Type B pancreatic cell (in vitro differentiated cells): ENCODE measurements at regions not wholly inside any gene's neighbourhood (a gene's known extent, or its start where the extent isn't known, plus 50 kb on each side); places are given as distances from the start of the nearest gene placed in this dataset.
"Not testable (repeated sequence)": the region's sequence is repeated elsewhere in the genome, so short reads cannot be mapped to it uniquely, and the experiment has no call there.

Experiments
- DNase-seq: peaks from one replicate; pipeline ENCODE4 v3.0.0; 2021; ENCODE audit warnings: mixed read lengths; ENCODE audit not compliant: unreplicated experiment; ENCODE audit errors: extremely low spot score
- H3K27ac Mint-ChIP-seq: 2 replicates; pipeline ENCODE4 v1.8.0; 2021; ENCODE audit warnings: mild to moderate bottlenecking, mixed read lengths
- H3K27me3 Mint-ChIP-seq: 2 replicates; pipeline ENCODE4 v1.8.0; 2021; ENCODE audit warnings: mixed read lengths
- H3K36me3 Mint-ChIP-seq: 2 replicates; pipeline ENCODE4 v1.8.0; 2021; ENCODE audit warnings: mixed read lengths
- H3K4me1 Mint-ChIP-seq: one replicate; pipeline ENCODE4 v1.8.0; 2021; ENCODE audit warnings: mixed read lengths; ENCODE audit not compliant: unreplicated experiment
- H3K4me3 Mint-ChIP-seq: 2 replicates; pipeline ENCODE4 v1.8.0; 2021; ENCODE audit warnings: mild to moderate bottlenecking, mixed read lengths
- H3K9me3 Mint-ChIP-seq: 2 replicates; pipeline ENCODE4 v1.8.0; 2021; ENCODE audit warnings: mixed read lengths
- TF ChIP-seq, protein P1 (sequence below): fragments of 200-600 bp; sonication (generic); conservative IDR thresholded peaks from 2 replicates; pipeline ENCODE4 v1.5.0; 2021; ENCODE audit warnings: antibody characterized with exemption, mild to moderate bottlenecking

DNA sequence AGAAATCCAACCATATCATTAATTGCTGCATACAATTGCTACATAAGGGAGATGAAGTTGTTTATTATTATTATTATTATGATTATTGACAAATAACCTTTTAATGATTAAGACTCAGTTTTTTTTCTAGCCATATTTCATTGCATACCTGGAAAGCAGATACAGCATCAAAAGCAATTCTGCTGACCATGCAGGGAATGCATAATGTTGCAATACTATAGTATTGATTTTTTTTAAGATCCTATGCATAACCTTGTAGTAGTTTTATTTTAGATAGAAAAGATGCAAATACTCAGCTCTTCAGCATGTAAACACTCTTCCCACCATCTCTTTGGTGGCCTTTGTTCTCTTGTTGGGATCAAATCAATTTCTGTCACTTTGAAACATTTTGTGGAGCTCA is 300.9 kb upstream of the MAP3K7 start:
- H3K27me3 Mint-ChIP-seq: peaks cover 9% of the 10 kb centered on the region
- H3K4me3 Mint-ChIP-seq: no peak overlapping the region
- no peak overlapping the region for H3K27ac Mint-ChIP-seq
- H3K36me3 Mint-ChIP-seq: no peaks in the 10 kb centered on the region
- H3K9me3 Mint-ChIP-seq: peaks cover 25% of the 10 kb centered on the region
- TF ChIP-seq, protein P1, sequence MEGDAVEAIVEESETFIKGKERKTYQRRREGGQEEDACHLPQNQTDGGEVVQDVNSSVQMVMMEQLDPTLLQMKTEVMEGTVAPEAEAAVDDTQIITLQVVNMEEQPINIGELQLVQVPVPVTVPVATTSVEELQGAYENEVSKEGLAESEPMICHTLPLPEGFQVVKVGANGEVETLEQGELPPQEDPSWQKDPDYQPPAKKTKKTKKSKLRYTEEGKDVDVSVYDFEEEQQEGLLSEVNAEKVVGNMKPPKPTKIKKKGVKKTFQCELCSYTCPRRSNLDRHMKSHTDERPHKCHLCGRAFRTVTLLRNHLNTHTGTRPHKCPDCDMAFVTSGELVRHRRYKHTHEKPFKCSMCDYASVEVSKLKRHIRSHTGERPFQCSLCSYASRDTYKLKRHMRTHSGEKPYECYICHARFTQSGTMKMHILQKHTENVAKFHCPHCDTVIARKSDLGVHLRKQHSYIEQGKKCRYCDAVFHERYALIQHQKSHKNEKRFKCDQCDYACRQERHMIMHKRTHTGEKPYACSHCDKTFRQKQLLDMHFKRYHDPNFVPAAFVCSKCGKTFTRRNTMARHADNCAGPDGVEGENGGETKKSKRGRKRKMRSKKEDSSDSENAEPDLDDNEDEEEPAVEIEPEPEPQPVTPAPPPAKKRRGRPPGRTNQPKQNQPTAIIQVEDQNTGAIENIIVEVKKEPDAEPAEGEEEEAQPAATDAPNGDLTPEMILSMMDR: no peak
- peaks cover 16% of the 10 kb centered on the region for H3K4me1 Mint-ChIP-seq
- DNase-seq: no peak

DNA sequence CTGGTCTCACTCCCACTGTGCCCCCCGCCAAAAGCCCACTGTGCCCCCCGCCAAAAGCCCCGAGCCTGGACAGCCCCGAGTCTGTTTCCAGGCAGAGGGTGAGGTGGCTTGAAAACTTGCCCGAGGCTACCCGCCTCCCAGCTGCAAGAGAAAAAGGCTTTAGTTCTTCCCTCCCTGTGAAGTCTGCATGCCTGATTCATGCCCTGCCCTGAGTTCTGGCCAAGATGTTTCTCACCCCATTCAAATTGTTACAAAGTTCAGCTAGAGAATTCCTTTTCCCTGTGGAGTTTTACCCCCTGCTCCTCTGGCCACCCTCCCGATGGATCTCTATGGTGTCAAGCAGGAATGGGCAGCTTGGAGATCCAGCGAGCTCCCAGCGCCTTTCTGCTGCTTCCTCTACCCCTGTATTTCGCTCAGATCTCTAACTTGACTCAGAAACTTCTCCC is 298.8 kb upstream of the MAP3K7 start:
- peaks cover 9% of the 10 kb centered on the region for H3K4me1 Mint-ChIP-seq
- H3K4me3 Mint-ChIP-seq: no peak overlapping the region
- TF ChIP-seq, protein P1: no peak
- peaks cover 3% of the 10 kb centered on the region for H3K36me3 Mint-ChIP-seq
- H3K27me3 Mint-ChIP-seq: peaks cover 9% of the 10 kb centered on the region
- H3K9me3 Mint-ChIP-seq: peaks cover 34% of the 10 kb centered on the region
- no peak for DNase-seq
- no peak overlapping the region for H3K27ac Mint-ChIP-seq

DNA sequence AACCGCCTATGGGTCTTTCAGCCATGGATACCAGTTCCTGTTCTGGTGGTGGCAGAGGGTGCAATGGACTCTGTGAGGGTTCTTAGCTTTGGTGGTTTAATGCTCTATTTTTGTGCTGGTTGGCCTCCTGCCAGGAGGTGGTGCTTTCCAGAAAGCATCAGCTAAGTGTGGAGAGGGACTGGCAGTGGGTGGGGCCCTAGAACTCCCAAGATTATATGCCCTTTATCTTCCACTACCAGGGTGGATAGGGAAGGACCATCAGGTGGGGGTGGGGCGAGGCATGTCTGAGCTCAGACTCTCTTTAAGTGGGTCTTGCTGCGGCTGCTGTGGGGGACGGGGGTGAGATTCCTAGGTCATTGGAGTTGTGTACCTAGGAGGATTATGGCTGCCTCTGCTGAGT is 298.3 kb upstream of the MAP3K7 start:
- peaks cover 36% of the 10 kb centered on the region for H3K9me3 Mint-ChIP-seq
- not testable (repeated sequence) for H3K27ac Mint-ChIP-seq, H3K27me3 Mint-ChIP-seq, H3K36me3 Mint-ChIP-seq, DNase-seq, H3K4me3 Mint-ChIP-seq, H3K4me1 Mint-ChIP-seq

DNA sequence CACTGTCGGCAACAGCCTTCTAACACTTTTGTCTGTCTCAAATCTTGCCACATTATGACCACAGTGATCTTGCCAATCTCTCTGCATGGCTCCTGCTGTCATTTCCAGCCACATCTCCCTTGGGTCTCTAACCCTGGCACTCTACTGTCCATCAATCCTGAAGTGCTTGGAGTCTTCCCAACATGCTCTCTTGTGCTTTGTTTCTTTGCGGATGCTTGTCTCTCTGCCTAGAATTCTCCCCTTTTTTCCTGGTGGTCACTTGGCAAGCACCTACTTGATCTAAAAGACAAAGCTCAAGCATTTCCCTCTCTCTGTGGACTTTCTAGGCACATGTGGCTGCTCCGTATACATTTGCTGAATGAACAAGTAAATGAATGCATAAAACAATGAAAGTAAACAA is 290.7 kb upstream of the MAP3K7 start:
- TF ChIP-seq, protein P1: no peak
- Mint-ChIP-seq H3K27ac (no peak overlapping the region), H3K4me3 (no peak overlapping the region), H3K36me3 (peaks cover 3% of the 10 kb centered on the region), H3K4me1 (no peaks in the 10 kb centered on the region), H3K9me3 (peaks cover 17% of the 10 kb centered on the region), H3K27me3 (peaks cover 31% of the 10 kb centered on the region)
- no peak for DNase-seq

DNA sequence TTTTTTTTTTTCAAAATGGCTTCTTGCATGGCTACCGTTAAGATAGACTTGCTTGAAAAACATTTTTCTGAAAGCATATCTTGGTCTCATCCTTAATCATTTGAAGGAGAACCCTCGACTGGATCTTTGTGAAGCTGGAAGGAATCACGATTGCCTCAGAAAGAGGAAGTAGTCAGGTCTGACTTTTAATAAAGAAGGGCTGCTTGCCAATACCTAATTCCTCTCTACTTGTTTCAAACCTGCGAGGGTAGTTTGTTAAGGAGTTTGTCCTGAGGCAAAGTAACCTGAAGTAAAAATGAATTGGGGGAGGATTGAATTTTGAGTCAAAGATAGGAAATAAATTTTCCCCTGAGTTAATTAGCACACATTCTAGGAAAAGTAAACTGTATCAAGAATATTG is 288.1 kb upstream of the MAP3K7 start:
- TF ChIP-seq, protein P1: no peak
- no peak overlapping the region for H3K4me3 Mint-ChIP-seq
- peaks cover 34% of the 10 kb centered on the region for H3K27me3 Mint-ChIP-seq
- H3K36me3 Mint-ChIP-seq: no peaks in the 10 kb centered on the region
- no peak for DNase-seq
- H3K4me1 Mint-ChIP-seq: no peaks in the 10 kb centered on the region
- H3K9me3 Mint-ChIP-seq: no peaks in the 10 kb centered on the region
- H3K27ac Mint-ChIP-seq: no peak overlapping the region

DNA sequence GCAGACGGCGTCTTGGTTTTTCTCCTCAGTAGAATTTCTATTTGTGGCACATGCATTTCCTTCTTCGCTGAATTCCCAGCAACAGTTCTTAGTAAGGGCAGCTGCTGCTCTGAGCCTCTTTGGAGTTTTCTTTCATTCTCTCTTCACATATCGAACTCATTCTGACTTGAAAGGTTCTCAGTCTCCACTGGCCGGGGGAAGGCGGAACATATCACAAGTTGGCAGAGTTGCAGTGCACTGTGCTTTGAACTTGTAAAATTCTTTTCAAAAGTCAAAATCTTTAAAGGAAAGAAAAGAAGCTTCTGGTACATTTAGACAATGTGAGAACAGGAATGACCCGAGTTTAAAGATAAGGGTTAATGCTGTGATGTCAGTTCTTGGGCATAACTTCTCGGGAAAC is 286.1 kb upstream of the MAP3K7 start:
- Mint-ChIP-seq H3K27me3 (peaks cover 34% of the 10 kb centered on the region), H3K4me3 (no peak overlapping the region), H3K36me3 (no peaks in the 10 kb centered on the region), H3K27ac (no peak overlapping the region), H3K4me1 (peaks cover 5% of the 10 kb centered on the region), H3K9me3 (peaks cover 5% of the 10 kb centered on the region)
- no peak for DNase-seq
- TF ChIP-seq, protein P1: no peak
